ES-I3 (cell line): ENCODE measurements at regions not wholly inside any gene's neighbourhood (a gene's known extent, or its start where the extent isn't known, plus 50 kb on each side); places are given as distances from the start of the nearest gene placed in this dataset.
"Not testable (repeated sequence)": the region's sequence is repeated elsewhere in the genome, so short reads cannot be mapped to it uniquely, and the experiment has no call there.

Experiments used
- H3K36me3 ChIP-seq: 2 replicates; pipeline ENCODE4 v1.6.1; 2013; ENCODE audit warnings: mild to moderate bottlenecking, low read length, control low read depth, moderate library complexity; ENCODE audit not compliant: insufficient read depth
- H3K4me1 ChIP-seq: 2 replicates; pipeline ENCODE4 v1.6.1; 2013; ENCODE audit warnings: mild to moderate bottlenecking, control low read depth, low read length; ENCODE audit not compliant: insufficient read depth
- H3K9ac ChIP-seq: 2 replicates; pipeline ENCODE4 v1.6.1; 2013; ENCODE audit warnings: low read depth, mild to moderate bottlenecking, low read length, moderate library complexity
- H3K9me3 ChIP-seq: 2 replicates; pipeline ENCODE4 v1.6.1; 2013; ENCODE audit warnings: mild to moderate bottlenecking, low read length, moderate library complexity; ENCODE audit not compliant: control insufficient read depth, insufficient read depth

GRCh38 chr17:27099266-27099665 lies 194.6 kb upstream of the WSB1 start:
- not testable (repeated sequence) for H3K36me3 ChIP-seq, H3K4me1 ChIP-seq, H3K9ac ChIP-seq, H3K9me3 ChIP-seq

- H3K9ac ChIP-seq = peak overlapping the region; percentile 68; the same call in 1 of the 2 replicates
- H3K36me3 ChIP-seq, H3K9me3 ChIP-seq, H3K4me1 ChIP-seq: not testable (repeated sequence)
Observed at GRCh38 chr17:27104605-27105221, 189.2 kb upstream of the WSB1 start.

- H3K4me1 ChIP-seq = no peaks in the 10 kb centered on the region
- no peak overlapping the region for H3K9ac ChIP-seq
- H3K9me3 ChIP-seq = no peaks in the 10 kb centered on the region
- H3K36me3 ChIP-seq = no peaks in the 10 kb centered on the region
Observed at GRCh38 chr17:27105636-27106035, 188.3 kb upstream of the WSB1 start.

GRCh38 chr17:27106347-27106981 lies 187.4 kb upstream of the WSB1 start:
- Histone ChIP-seq H3K4me1 (no peaks in the 10 kb centered on the region), H3K9me3 (no peaks in the 10 kb centered on the region), H3K9ac (no peak overlapping the region), H3K36me3 (no peaks in the 10 kb centered on the region)

GRCh38 chr17:27106982-27107360 lies 186.9 kb upstream of the WSB1 start:
- Histone ChIP-seq H3K9me3 (no peaks in the 10 kb centered on the region), H3K9ac (no peak overlapping the region), H3K36me3 (no peaks in the 10 kb centered on the region), H3K4me1 (no peaks in the 10 kb centered on the region)

- not testable (repeated sequence) for H3K36me3 ChIP-seq, H3K9me3 ChIP-seq, H3K9ac ChIP-seq
Observed at GRCh38 chr17:27107386-27108328, 186.3 kb upstream of the WSB1 start.

GRCh38 chr17:27109346-27109745 lies 184.6 kb upstream of the WSB1 start:
- no peaks in the 10 kb centered on the region for H3K9me3 ChIP-seq
- H3K4me1 ChIP-seq = no peaks in the 10 kb centered on the region
- no peaks in the 10 kb centered on the region for H3K36me3 ChIP-seq
- no peak overlapping the region for H3K9ac ChIP-seq

More at GRCh38 chr17:27107386-27108328, 186.3 kb upstream of the WSB1 start:
- H3K4me1 ChIP-seq = not testable (repeated sequence)

- no peak overlapping the region for H3K9ac ChIP-seq
- H3K4me1 ChIP-seq = no peaks in the 10 kb centered on the region
- H3K36me3 ChIP-seq = no peaks in the 10 kb centered on the region
- H3K9me3 ChIP-seq = no peaks in the 10 kb centered on the region; the same call in 1 of the 2 replicates
Observed at GRCh38 chr17:27153005-27153404, 140.9 kb upstream of the WSB1 start.

GRCh38 chr17:27155866-27156265 lies 138.0 kb upstream of the WSB1 start:
- Histone ChIP-seq H3K4me1 (no peaks in the 10 kb centered on the region), H3K36me3 (no peaks in the 10 kb centered on the region), H3K9ac (no peak overlapping the region), H3K9me3 (no peaks in the 10 kb centered on the region; the same call in 1 of the 2 replicates)

- Histone ChIP-seq H3K9ac (no peak overlapping the region), H3K4me1 (no peaks in the 10 kb centered on the region), H3K36me3 (no peaks in the 10 kb centered on the region), H3K9me3 (no peaks in the 10 kb centered on the region)
Observed at GRCh38 chr17:27157297-27157696, 136.6 kb upstream of the WSB1 start.

GRCh38 chr17:27157898-27158297 lies 136.0 kb upstream of the WSB1 start:
- Histone ChIP-seq H3K9ac (no peak overlapping the region), H3K36me3 (no peaks in the 10 kb centered on the region), H3K4me1 (no peaks in the 10 kb centered on the region), H3K9me3 (no peaks in the 10 kb centered on the region)

- Histone ChIP-seq H3K9me3 (no peaks in the 10 kb centered on the region), H3K36me3 (no peaks in the 10 kb centered on the region), H3K9ac (no peak overlapping the region), H3K4me1 (no peaks in the 10 kb centered on the region)
Observed at GRCh38 chr17:27158382-27158781, 135.5 kb upstream of the WSB1 start.

- Histone ChIP-seq H3K9me3 (no peaks in the 10 kb centered on the region; the same call in 1 of the 2 replicates), H3K36me3 (no peaks in the 10 kb centered on the region), H3K9ac (no peak overlapping the region), H3K4me1 (no peaks in the 10 kb centered on the region)
Observed at GRCh38 chr17:27180322-27180721, 113.6 kb upstream of the WSB1 start.

GRCh38 chr17:27181379-27181925 lies 112.5 kb upstream of the WSB1 start:
- not testable (repeated sequence) for H3K36me3 ChIP-seq, H3K4me1 ChIP-seq, H3K9ac ChIP-seq, H3K9me3 ChIP-seq
